ENCODE measurements at regions not wholly inside any gene's neighbourhood (a gene's known extent, or its start where the extent isn't known, plus 50 kb on each side); places are given as distances from the start of the nearest gene placed in this dataset.

- TF ChIP-seq SFPQ (IDR thresholded peaks at IDR 0.05; ENCODE audit: low read depth, low read length) (no peak), ZBTB12 (CRISPR knock-in tag; IDR thresholded peaks at IDR 0.05) (no peak), E2F8 (IDR thresholded peaks at IDR 0.05; ENCODE audit: low read depth, partially characterized antibody) (no peak), HES1 (IDR thresholded peaks at IDR 0.05; ENCODE audit: low read depth) (0 out of 2 replicates have a peak, but pooled peaks have one; percentile 40), ZNF785 (CRISPR knock-in tag; IDR thresholded peaks at IDR 0.05) (no peak), TCF3 (CRISPR knock-in tag; IDR thresholded peaks at IDR 0.05) (peak; percentile 94), MBD1 (CRISPR knock-in tag; IDR thresholded peaks at IDR 0.05) (no peak), ZNF586 (CRISPR knock-in tag; conservative IDR thresholded peaks at IDR 0.05) (no peak), PREB (CRISPR knock-in tag; IDR thresholded peaks at IDR 0.05) (no peak), MBD2 (IDR thresholded peaks at IDR 0.05; ENCODE audit: borderline replicate concordance, low read depth) (no peak), SMARCA4 (IDR thresholded peaks at IDR 0.05) (peak; percentile 77), PHTF2 (CRISPR knock-in tag; IDR thresholded peaks at IDR 0.05) (no peak), CAMTA2 (CRISPR knock-in tag; conservative IDR thresholded peaks at IDR 0.05) (no peak), ID3 (CRISPR knock-in tag; IDR thresholded peaks at IDR 0.05) (no peak), ID3 (tag; IDR thresholded peaks at IDR 0.05) (no peak), ATF3 (IDR thresholded peaks at IDR 0.05) (no peak), ATF3 (CRISPR knock-in tag; conservative IDR thresholded peaks at IDR 0.05) (no peak), SMARCC2 (IDR thresholded peaks at IDR 0.05; ENCODE audit: low read depth) (no peak)
These were observed 438.2 kb downstream of the TSN start (continued) for GRCh38 chr2:122193622-122194021.
